ENCODE measurements at regions not wholly inside any gene's neighbourhood (a gene's known extent, or its start where the extent isn't known, plus 50 kb on each side); places are given as distances from the start of the nearest gene placed in this dataset.

- TF ChIP-seq CTCF (IDR thresholded peaks at IDR 0.05) = no peak
- TF ChIP-seq POLR2A (IDR thresholded peaks at IDR 0.05; ENCODE audit: low read length) = no peak
- TF ChIP-seq ZSCAN20 (CRISPR knock-in tag; IDR thresholded peaks at IDR 0.05) = no peak
- no peak for TF ChIP-seq KDM1A (IDR thresholded peaks at IDR 0.05; ENCODE audit: low read depth)
- no peak for TF ChIP-seq EHMT2 (IDR thresholded peaks at IDR 0.05; ENCODE audit: low read depth)
- TF ChIP-seq HDAC2 (IDR thresholded peaks at IDR 0.05) = no peak
- TF ChIP-seq CBX2 (IDR thresholded peaks at IDR 0.05; ENCODE audit: borderline replicate concordance, low read depth) = no peak
- TF ChIP-seq, protein P1, sequence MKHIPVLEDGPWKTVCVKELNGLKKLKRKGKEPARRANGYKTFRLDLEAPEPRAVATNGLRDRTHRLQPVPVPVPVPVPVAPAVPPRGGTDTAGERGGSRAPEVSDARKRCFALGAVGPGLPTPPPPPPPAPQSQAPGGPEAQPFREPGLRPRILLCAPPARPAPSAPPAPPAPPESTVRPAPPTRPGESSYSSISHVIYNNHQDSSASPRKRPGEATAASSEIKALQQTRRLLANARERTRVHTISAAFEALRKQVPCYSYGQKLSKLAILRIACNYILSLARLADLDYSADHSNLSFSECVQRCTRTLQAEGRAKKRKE (CRISPR knock-in tag; IDR thresholded peaks at IDR 0.05; ENCODE audit: low read depth) = no peak
- no peak for TF ChIP-seq CBX8 (IDR thresholded peaks at IDR 0.05)
- TF ChIP-seq, protein P2, sequence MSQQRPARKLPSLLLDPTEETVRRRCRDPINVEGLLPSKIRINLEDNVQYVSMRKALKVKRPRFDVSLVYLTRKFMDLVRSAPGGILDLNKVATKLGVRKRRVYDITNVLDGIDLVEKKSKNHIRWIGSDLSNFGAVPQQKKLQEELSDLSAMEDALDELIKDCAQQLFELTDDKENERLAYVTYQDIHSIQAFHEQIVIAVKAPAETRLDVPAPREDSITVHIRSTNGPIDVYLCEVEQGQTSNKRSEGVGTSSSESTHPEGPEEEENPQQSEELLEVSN (IDR thresholded peaks at IDR 0.05; ENCODE audit: borderline replicate concordance, low read depth) = no peak
- TF ChIP-seq EP300 (IDR thresholded peaks at IDR 0.05) = no peak
- TF ChIP-seq RFX5 (IDR thresholded peaks at IDR 0.05) = no peak
Observed at GRCh38 chr6:6379573-6379972, 59.1 kb upstream of the F13A1 start.

Data from A549 (cell line).